Keratinocyte (primary cell): ENCODE measurements at regions not wholly inside any gene's neighbourhood (a gene's known extent, or its start where the extent isn't known, plus 50 kb on each side); places are given as distances from the start of the nearest gene placed in this dataset.

Source experiments
- DNase-seq: peaks from one replicate; pipeline ENCODE4 v3.0.0-alpha.2; 2011; ENCODE audit warnings: low read depth, missing footprints, low spot score
- FAIRE-seq: peaks from 2 replicates; lab custom pipeline; 2011; peaks lifted over from hg19 to GRCh38; lab: Jason Lieb, UNC
- H2AFZ ChIP-seq: 2 replicates; pipeline ENCODE4 v1.6.0; 2012; ENCODE audit warnings: low read length, control low read depth, inconsistent platforms; ENCODE audit not compliant: control insufficient read depth
- H3K27ac ChIP-seq: 2 replicates; pipeline ENCODE4 v1.5.1; 2011; ENCODE audit warnings: low read length; ENCODE audit not compliant: control insufficient read depth, insufficient read depth
- H3K27me3 ChIP-seq: 3 replicates; pipeline ENCODE4 v1.6.0; 2011; ENCODE audit warnings: low read length; ENCODE audit not compliant: control insufficient read depth, insufficient read depth; ENCODE audit errors: extremely low read depth
- H3K36me3 ChIP-seq, 2 experiments: 2 replicates in 1 of 2; 3 replicates in 1 of 2; pipeline ENCODE4 v1.5.1; 2011; ENCODE audit warnings: low read length in 2 of 2, mild to moderate bottlenecking in 1 of 2; ENCODE audit not compliant: control insufficient read depth in 2 of 2, insufficient read depth in 2 of 2; ENCODE audit errors: extremely low read depth in 1 of 2
- H3K4me1 ChIP-seq: 3 replicates; pipeline ENCODE4 v1.5.1; 2011; ENCODE audit warnings: low read length; ENCODE audit not compliant: control insufficient read depth, insufficient read depth; ENCODE audit errors: extremely low read depth
- H3K4me2 ChIP-seq: 3 replicates; pipeline ENCODE4 v1.6.0; 2011; ENCODE audit warnings: low read depth, low read length; ENCODE audit not compliant: control insufficient read depth, insufficient read depth; ENCODE audit errors: extremely low read depth
- H3K4me3 ChIP-seq, 3 experiments: fragments of 200-600 bp in 1 of 3; sonication (generic) in 1 of 3; 2 replicates in 2 of 3; 3 replicates in 1 of 3; pipeline ENCODE4 v1.5.1; 2011 to 2016; ENCODE audit warnings: low read length in 3 of 3, mild to moderate bottlenecking in 3 of 3, control low read depth in 2 of 3, inconsistent platforms in 1 of 3, low read depth in 1 of 3, mixed read lengths in 1 of 3, mixed run types in 1 of 3, moderate library complexity in 1 of 3; ENCODE audit not compliant: control insufficient read depth in 2 of 3, insufficient read depth in 2 of 3; ENCODE audit errors: extremely low read depth in 1 of 3
- H3K79me2 ChIP-seq: 2 replicates; pipeline ENCODE4 v1.6.0; 2012; ENCODE audit warnings: low read length; ENCODE audit not compliant: control insufficient read depth, insufficient read depth
- H3K9ac ChIP-seq: 3 replicates; pipeline ENCODE4 v1.6.0; 2011; ENCODE audit warnings: low read length; ENCODE audit not compliant: control insufficient read depth, insufficient read depth; ENCODE audit errors: extremely low read depth
- H3K9me1 ChIP-seq: 3 replicates; pipeline ENCODE4 v1.6.0; 2011; ENCODE audit warnings: low read length; ENCODE audit not compliant: control insufficient read depth, insufficient read depth; ENCODE audit errors: extremely low read depth
- H3K9me3 ChIP-seq: 2 replicates; pipeline ENCODE4 v1.5.1; 2012; ENCODE audit warnings: low read depth, low read length; ENCODE audit not compliant: control insufficient read depth
- H4K20me1 ChIP-seq: 3 replicates; pipeline ENCODE4 v1.6.0; 2011; ENCODE audit warnings: low read length; ENCODE audit not compliant: control insufficient read depth, insufficient read depth; ENCODE audit errors: extremely low read depth
- EZH2 ChIP-seq: IDR thresholded peaks from one replicate; pipeline ENCODE4 v1.6.1; 2012; ENCODE audit warnings: inconsistent platforms, mild to moderate bottlenecking, low read length, moderate library complexity
- dilution Hi-C: fragments of 300-500 bp; cut with MboI; formaldehyde crosslinking; loops from one replicate; pipeline ENCODE4 v1.7.0; 2020; ENCODE audit warnings: low sequenced_read_pairs; ENCODE audit not compliant: extremely low pct_ligation_motif_present
- TF ChIP-seq, protein P1 (sequence below), 3 experiments: IDR thresholded peaks in 1 of 3; conservative IDR thresholded peaks in 1 of 3; optimal IDR thresholded peaks in 1 of 3; 2 replicates in 2 of 3; 3 replicates in 1 of 3; pipeline versions ENCODE3 to v1.5.1; 2011; ENCODE audit warnings: low read length in 3 of 3, mild to moderate bottlenecking in 3 of 3, moderate library complexity in 2 of 3, control low read depth in 1 of 3, inconsistent platforms in 1 of 3; ENCODE audit not compliant: insufficient read depth in 2 of 3; ENCODE audit errors: extremely low read depth in 1 of 3

DNA sequence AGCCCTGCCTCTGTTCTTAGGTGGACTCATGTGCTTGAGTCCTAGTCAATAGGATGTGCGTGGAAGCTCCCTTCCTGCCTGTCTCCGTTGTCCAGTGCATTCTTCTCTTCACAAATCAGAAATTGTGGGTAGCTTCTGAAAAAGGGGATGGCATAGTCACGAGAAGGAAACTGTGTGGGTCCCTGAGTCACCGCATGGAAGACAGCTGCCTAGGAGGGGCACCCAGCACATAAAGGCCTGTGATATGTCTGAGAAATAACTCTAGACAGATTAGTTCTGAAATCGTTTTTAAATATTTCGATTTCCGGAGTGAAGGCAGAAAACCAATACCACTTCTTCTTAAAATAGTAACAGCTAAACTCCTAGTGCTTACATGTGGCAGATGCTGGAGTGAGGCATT lies 974.4 kb downstream of the BCL11B start:
- Histone ChIP-seq H3K9ac (no peak overlapping the region), H4K20me1 (no peaks in the 10 kb centered on the region), H3K4me2 (no peak overlapping the region), H3K4me3 (no peak overlapping the region), H3K27ac (no peak overlapping the region), H2AFZ (no peak overlapping the region), H3K36me3 (no peaks in the 10 kb centered on the region), H3K27me3 (no peaks in the 10 kb centered on the region), H3K4me1 (peaks cover 15% of the 10 kb centered on the region), H3K79me2 (no peaks in the 10 kb centered on the region), H3K9me3 (no peaks in the 10 kb centered on the region), H3K9me1 (no peaks in the 10 kb centered on the region)
- DNase-seq, result no peak
- dilution Hi-C loops, result no loop called here
- no peak for FAIRE-seq
- TF ChIP-seq, protein P1, sequence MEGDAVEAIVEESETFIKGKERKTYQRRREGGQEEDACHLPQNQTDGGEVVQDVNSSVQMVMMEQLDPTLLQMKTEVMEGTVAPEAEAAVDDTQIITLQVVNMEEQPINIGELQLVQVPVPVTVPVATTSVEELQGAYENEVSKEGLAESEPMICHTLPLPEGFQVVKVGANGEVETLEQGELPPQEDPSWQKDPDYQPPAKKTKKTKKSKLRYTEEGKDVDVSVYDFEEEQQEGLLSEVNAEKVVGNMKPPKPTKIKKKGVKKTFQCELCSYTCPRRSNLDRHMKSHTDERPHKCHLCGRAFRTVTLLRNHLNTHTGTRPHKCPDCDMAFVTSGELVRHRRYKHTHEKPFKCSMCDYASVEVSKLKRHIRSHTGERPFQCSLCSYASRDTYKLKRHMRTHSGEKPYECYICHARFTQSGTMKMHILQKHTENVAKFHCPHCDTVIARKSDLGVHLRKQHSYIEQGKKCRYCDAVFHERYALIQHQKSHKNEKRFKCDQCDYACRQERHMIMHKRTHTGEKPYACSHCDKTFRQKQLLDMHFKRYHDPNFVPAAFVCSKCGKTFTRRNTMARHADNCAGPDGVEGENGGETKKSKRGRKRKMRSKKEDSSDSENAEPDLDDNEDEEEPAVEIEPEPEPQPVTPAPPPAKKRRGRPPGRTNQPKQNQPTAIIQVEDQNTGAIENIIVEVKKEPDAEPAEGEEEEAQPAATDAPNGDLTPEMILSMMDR (optimal IDR thresholded peaks at IDR 0.05 in 1 of 3, IDR thresholded peaks at IDR 0.05 in 1 of 3, conservative IDR thresholded peaks at IDR 0.05 in 1 of 3; ENCODE audit: extremely low read depth in 1 of 3, insufficient read depth in 2 of 3, low read length in 3 of 3), result no peak
- no peak for TF ChIP-seq EZH2

DNA sequence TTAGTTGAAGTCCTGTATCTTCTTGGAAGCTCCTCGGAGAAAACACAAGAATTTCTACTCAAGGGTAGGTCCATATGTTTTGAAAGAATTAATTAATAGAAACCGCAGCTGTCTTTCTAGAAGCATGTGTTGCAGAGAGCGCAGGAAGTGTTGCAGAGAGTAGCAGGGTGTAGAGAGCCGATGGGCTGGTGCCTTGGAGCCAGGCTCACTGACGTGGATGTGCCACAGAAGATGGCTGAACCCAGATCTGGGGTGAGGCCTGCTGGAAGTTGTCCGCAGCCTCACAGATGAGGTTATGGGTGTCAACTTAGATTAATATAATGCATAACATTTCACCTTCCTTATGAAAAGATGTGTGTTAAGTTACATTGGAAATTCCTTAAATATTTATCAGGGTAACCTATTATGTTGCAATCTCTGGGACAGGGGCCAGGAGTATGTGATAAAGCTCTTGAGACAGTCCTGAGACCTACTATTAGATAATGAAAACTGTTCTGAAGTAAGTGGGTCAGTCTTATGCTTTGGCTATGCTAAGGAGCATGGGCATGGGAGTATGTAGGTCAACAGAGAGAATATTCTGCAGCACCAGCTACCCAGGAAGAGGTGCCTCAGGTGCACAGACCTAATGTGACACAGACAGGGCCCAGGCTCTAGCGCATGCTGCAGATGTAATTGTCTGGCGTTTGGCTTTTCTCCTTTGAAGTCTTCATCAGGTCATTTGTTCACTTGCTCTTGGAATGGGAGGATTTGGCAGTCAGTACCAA lies 973.3 kb downstream of the BCL11B start:
- H4K20me1 ChIP-seq, result no peaks in the 10 kb centered on the region
- H3K79me2 ChIP-seq, result no peaks in the 10 kb centered on the region
- no peaks in the 10 kb centered on the region for H3K36me3 ChIP-seq
- TF ChIP-seq EZH2, result no peak
- TF ChIP-seq, protein P1 (optimal IDR thresholded peaks at IDR 0.05 in 1 of 3, IDR thresholded peaks at IDR 0.05 in 1 of 3, conservative IDR thresholded peaks at IDR 0.05 in 1 of 3; ENCODE audit: extremely low read depth in 1 of 3, insufficient read depth in 2 of 3, low read length in 3 of 3), result no peak
- H3K27me3 ChIP-seq, result no peaks in the 10 kb centered on the region
- H3K4me2 ChIP-seq, result no peak overlapping the region
- DNase-seq (no peak), FAIRE-seq (no peak)
- H2AFZ ChIP-seq, result no peak overlapping the region
- peaks cover 9% of the 10 kb centered on the region for H3K4me1 ChIP-seq
- dilution Hi-C loops, result no loop called here
- H3K9me1 ChIP-seq, result no peaks in the 10 kb centered on the region
- no peaks in the 10 kb centered on the region for H3K9me3 ChIP-seq
- no peak overlapping the region for H3K4me3 ChIP-seq
- H3K27ac ChIP-seq, result no peak overlapping the region
- H3K9ac ChIP-seq, result no peak overlapping the region
